ENCODE measurements at regions not wholly inside any gene's neighbourhood (a gene's known extent, or its start where the extent isn't known, plus 50 kb on each side); places are given as distances from the start of the nearest gene placed in this dataset.
"Not testable (repeated sequence)": the region's sequence is repeated elsewhere in the genome, so short reads cannot be mapped to it uniquely, and the experiment has no call there.

DNA sequence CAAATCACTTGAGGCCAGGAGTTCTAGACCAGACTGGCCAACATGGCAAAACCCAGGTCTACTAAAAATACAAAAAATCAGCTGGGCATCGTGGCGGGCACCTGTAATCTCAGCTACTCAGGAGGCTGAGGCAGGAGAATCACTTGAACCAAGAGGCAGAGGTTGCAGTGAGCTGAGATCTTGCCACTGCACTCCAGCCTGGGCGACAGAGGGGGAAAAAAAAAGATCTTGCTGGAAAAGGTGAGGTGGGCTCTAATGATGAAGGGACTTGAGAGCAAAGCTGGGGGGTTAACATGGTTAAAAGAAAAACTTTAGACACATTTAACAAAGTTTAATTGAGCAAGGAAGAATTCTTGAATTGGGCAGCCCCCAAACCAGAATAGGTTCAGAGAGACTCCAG is 121.8 kb downstream of the BANF2 start:
- H3K27ac Mint-ChIP-seq: peak overlapping the region; percentile 29
- DNase-seq; ATAC-seq; H3K9me3 ChIP-seq (ENCODE audit: control insufficient read depth, low read length, poor library complexity, severe bottlenecking); H3K27me3 Mint-ChIP-seq; H3K36me3 Mint-ChIP-seq (ENCODE audit: low read depth); H3K4me3 Mint-ChIP-seq: not testable (repeated sequence)
- peaks cover 11% of the 10 kb centered on the region for H3K4me1 Mint-ChIP-seq

DNA sequence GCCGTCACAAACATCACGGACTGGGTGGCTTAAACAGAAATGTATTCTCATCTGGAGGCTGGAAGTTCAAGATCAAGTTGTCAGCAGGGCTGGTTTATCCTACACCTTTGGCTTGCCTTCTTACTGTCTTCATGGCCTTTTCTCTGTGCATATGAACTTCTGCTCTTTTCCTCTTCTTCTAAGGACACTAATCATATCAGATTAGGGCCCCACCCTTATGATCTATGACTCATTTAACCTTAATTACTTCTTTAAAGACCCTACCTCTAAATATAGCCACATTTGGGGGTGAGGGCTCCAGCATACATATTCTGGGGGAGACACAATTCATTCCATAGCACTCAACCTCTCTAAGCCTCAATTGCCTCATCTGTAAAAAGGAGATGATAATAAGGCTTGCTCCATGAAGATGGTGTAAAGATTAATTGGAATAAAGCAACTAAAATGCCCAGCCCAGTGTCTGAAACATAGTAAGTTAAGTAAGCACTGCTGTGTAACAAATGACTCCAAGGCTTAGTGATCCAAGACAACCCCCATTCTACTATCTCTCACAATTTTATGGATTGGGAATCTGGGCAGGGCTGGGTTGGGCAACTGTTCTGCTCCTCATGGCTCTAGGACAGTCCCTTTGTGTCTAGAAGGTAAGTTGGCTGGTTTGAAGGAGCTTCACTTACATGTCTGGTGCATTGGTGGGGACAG is 119.8 kb downstream of the BANF2 start:
- H3K9me3 ChIP-seq (ENCODE audit: control insufficient read depth, low read length, poor library complexity, severe bottlenecking): peaks cover 4% of the 10 kb centered on the region
- Mint-ChIP-seq H3K4me3 (no peak overlapping the region), H3K27ac (no peak overlapping the region), H3K36me3 (ENCODE audit: low read depth) (peaks cover 3% of the 10 kb centered on the region), H3K4me1 (peaks cover 6% of the 10 kb centered on the region), H3K27me3 (no peaks in the 10 kb centered on the region)
- no peak for DNase-seq
- ATAC-seq: no peak

DNA sequence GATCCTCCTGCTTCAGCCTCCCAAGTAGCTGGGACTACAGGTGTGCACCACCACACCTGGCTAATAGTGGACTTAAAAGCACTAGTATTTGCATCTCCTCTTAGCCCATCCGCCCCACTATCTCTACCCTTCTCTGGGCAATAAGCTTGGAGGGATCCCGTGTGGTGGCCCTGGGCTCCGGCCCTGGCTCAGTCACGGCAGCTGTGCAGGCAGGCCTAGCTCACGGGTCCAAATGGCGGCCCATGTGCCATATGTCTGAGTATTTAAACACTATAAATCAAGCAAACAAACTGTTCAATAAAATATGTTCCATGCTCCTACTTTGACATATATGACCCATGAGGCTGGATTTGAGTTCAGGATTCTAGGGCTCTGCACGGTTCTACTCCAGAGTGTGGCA is 118.4 kb downstream of the BANF2 start:
- Mint-ChIP-seq H3K27ac (no peak overlapping the region), H3K4me1 (peaks cover 6% of the 10 kb centered on the region), H3K27me3 (no peaks in the 10 kb centered on the region), H3K4me3 (no peak overlapping the region), H3K36me3 (ENCODE audit: low read depth) (peaks cover 3% of the 10 kb centered on the region)
- no peak for DNase-seq
- no peak for ATAC-seq
- peaks cover 4% of the 10 kb centered on the region for H3K9me3 ChIP-seq (ENCODE audit: control insufficient read depth, low read length, poor library complexity, severe bottlenecking)

DNA sequence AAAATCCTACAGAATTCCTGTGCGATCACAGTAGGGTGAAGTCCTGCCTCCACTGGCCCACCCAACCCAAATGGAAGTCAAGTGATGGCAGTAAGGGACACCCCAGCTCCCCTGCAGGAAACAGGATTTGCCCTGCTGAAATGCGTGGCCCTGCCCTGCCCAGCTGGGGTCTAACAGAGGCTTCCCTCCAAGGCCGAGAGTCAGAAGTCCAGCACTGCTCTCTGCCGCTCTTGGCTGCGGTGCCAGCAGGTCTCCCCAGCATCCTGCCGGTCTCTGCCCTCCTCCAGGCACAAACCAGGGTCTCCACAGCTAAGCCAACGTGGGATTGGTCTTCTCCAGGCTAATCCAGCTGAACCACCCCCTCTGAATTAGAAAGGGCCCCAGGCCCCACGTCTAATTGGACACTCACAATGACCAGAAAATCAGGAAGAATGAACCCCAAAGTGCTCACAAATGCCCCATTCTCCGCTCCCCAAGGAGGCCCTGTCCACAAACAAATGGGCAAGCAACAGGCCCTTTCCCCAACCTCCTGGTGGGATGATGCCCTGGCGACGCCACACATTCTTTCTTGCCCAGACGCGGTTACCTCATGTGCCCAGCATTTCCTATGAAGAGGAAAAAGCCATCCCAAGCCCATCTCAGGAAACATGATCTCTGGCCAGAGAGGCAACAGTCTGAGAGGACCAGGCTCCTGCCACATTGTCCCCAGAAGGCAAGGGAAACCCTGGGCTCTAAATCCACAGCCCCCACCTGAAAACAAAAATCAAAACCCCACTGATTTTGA is 117.2 kb downstream of the BANF2 start:
- peaks cover 4% of the 10 kb centered on the region for H3K9me3 ChIP-seq (ENCODE audit: control insufficient read depth, low read length, poor library complexity, severe bottlenecking)
- DNase-seq: no peak
- Mint-ChIP-seq H3K27me3 (no peaks in the 10 kb centered on the region), H3K27ac (no peak overlapping the region), H3K4me1 (peaks cover 4% of the 10 kb centered on the region), H3K36me3 (ENCODE audit: low read depth) (peaks cover 3% of the 10 kb centered on the region), H3K4me3 (no peak overlapping the region)
- ATAC-seq: no peak

DNA sequence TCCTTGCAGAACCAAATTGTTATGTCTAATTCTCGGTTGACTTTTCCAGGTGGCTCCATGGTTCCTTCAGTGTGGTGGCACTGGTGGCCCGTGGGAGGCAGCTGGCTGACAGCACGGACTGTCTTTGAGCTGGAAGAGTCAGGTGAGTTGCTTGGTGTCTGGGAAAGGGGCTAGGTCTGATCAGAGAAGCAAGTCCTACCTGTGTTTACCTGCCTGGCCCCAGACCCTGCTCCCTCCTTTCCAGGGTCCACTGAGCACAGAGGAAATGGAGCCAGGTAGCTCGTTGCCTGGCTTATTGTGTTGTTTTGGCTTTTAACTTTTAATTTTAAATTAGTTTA is 111.8 kb downstream of the BANF2 start:
- Mint-ChIP-seq H3K27me3 (no peaks in the 10 kb centered on the region), H3K4me1 (no peaks in the 10 kb centered on the region), H3K36me3 (ENCODE audit: low read depth) (no peaks in the 10 kb centered on the region), H3K27ac (no peak overlapping the region), H3K4me3 (no peak overlapping the region)
- no peak for ATAC-seq
- no peaks in the 10 kb centered on the region for H3K9me3 ChIP-seq (ENCODE audit: control insufficient read depth, low read length, poor library complexity, severe bottlenecking)
- DNase-seq: no peak

DNA sequence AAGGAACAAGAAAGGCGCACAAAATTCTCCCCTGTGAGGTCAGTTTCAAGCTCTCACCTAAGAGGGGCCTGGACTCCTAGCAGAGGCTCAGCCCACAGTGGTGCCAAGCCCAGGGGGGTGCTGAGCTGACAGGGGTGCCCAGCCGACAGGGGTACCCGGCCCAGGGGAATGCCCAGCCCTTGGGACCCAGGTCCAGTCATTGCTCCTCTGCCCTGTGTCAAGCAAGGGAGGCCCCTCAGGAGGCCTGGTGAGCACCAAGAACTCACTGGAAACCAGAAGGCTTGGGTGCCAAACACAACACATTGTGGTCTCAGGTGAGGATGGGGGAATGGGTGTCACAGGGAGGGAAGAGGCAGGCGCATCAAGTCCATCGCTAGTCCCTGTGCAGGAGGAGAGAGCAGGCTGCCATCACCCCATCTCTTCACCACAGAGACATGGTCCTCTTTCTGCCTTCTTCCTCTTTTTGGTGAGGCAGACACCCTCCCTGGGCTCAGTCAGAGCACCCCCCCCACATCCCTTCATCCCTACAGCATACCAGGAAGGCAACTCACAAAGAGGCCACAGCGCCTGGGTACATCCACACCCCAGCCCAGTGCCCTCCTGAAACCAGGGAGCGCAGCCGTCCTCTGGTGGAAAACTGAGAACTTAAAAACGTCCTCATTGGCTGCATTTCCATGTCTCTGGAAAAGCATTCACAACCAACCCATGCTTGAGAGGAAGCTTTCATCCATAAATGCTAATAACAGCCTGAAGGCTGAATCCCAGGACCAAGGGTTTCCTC is 111.3 kb downstream of the BANF2 start:
- Mint-ChIP-seq H3K36me3 (ENCODE audit: low read depth) (no peaks in the 10 kb centered on the region), H3K27me3 (peaks cover 5% of the 10 kb centered on the region), H3K4me3 (no peak overlapping the region), H3K4me1 (peaks cover 3% of the 10 kb centered on the region), H3K27ac (no peak overlapping the region)
- no peaks in the 10 kb centered on the region for H3K9me3 ChIP-seq (ENCODE audit: control insufficient read depth, low read length, poor library complexity, severe bottlenecking)
- ATAC-seq (no peak), DNase-seq (no peak)

DNA sequence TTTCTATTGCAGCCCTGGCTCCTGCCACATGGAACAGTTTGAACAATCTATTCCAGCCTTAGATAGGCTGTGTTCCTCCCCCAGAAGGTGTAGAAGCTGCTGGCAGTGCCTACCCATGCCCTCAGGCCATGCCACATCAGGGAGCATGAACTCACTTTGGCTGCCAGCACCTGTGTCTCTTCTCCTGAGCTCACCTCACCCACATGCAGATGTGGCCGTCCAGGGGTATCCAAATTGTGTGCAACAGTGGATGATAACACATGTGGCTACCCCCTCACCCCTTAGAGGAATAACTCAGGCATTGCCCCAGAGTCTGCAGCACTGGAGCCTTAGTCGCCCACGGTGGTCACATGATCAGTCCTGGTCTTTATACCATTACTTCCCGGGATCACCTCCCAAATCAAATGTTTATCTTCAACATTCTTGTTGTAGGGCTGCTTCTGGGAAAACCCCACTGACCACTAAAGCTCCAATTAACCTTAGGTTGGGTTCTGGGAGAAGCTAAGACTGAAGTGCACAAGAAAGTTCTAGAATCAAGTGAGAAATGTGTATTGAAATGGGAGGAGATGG is 110.4 kb downstream of the BANF2 start:
- H3K9me3 ChIP-seq (ENCODE audit: control insufficient read depth, low read length, poor library complexity, severe bottlenecking): no peaks in the 10 kb centered on the region
- H3K36me3 Mint-ChIP-seq (ENCODE audit: low read depth): no peaks in the 10 kb centered on the region
- DNase-seq (no peak), ATAC-seq (no peak)
- H3K27me3 Mint-ChIP-seq: peaks cover 5% of the 10 kb centered on the region
- H3K4me1 Mint-ChIP-seq: peaks cover 3% of the 10 kb centered on the region
- no peak overlapping the region for H3K27ac Mint-ChIP-seq
- H3K4me3 Mint-ChIP-seq: no peak overlapping the region

DNA sequence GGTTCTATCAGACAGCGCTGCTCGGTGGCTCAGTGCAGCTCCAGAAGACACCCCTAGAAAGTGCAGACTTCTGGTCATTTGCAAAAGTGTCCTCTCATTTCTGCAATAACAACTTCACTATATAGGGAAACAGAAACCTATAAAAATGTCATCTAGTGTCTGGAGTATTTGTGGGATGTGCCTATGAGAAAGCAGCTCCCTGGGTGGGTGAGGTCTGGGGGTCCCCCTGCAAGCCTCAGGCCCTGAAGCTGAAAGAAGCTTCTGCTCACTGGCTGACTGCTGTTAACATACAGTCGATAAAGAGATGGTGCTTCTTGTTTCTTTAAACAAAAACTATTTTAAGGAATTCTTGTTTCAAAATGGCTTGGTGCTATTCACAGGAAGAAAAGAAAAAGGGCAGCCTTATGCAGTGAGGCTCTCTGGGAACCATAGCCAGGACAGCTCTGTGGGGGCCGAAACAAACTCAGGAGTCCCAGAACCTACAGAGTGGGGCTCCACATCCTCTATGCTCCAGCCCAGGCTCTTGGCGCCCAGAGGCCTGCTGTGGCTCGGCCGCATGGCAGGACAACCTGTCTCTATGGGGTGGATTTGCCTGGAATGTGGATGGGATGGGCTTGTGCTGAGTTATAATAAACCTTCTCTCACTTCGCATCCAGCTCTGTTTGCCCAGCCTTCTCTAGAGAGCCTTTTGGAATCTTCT is 109.7 kb downstream of the BANF2 start:
- Mint-ChIP-seq H3K27me3 (peaks cover 6% of the 10 kb centered on the region), H3K36me3 (ENCODE audit: low read depth) (no peaks in the 10 kb centered on the region), H3K4me3 (no peak overlapping the region), H3K4me1 (peaks cover 3% of the 10 kb centered on the region), H3K27ac (no peak overlapping the region)
- DNase-seq: no peak
- no peak for ATAC-seq
- H3K9me3 ChIP-seq (ENCODE audit: control insufficient read depth, low read length, poor library complexity, severe bottlenecking): no peaks in the 10 kb centered on the region

DNA sequence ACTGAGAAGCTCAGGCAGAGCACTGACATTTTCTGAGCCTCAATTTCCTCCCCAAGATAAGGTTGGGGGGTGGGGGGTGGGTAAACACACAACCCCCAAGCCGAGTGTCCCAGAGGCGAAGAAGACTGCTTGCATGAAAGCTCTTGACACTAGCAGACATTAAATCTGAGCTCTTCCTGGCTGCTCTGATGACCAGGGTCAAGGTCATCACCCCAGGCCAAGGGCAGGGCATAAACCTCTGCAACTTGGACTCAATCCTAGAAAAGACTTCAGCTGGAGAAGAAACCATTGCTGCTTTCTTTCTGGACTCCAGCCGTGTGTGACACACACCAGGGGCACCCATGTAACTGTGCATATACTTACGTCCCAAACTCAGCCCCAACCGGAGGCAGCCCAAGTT is 109.0 kb downstream of the BANF2 start:
- no peak overlapping the region for H3K27ac Mint-ChIP-seq
- H3K4me3 Mint-ChIP-seq: no peak overlapping the region
- peaks cover 13% of the 10 kb centered on the region for H3K27me3 Mint-ChIP-seq
- H3K36me3 Mint-ChIP-seq (ENCODE audit: low read depth): no peaks in the 10 kb centered on the region
- H3K9me3 ChIP-seq (ENCODE audit: control insufficient read depth, low read length, poor library complexity, severe bottlenecking): no peaks in the 10 kb centered on the region
- H3K4me1 Mint-ChIP-seq: peaks cover 3% of the 10 kb centered on the region
- ATAC-seq: no peak
- no peak for DNase-seq

DNA sequence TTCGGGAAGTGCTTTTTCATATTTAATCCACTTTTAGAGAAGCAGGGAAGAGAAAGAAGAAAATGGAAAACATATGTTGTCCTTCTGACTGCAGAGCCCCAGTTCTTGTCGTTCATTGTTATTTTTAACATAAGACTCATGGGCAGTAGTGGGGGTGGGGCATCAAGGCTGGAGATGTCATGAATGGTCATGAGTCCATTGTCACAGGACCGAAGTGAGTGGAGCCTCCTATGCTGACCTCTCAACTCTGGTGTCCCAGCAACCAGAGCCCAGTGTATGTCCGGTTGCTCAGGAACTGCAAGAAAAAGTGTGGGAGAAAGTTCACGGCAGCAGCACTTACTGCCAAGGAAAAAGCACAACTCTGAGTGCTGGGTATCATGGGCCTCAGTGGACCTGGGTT is 108.6 kb downstream of the BANF2 start:
- ATAC-seq: no peak
- H3K4me3 Mint-ChIP-seq: no peak overlapping the region
- H3K27ac Mint-ChIP-seq: no peak overlapping the region
- no peaks in the 10 kb centered on the region for H3K36me3 Mint-ChIP-seq (ENCODE audit: low read depth)
- H3K9me3 ChIP-seq (ENCODE audit: control insufficient read depth, low read length, poor library complexity, severe bottlenecking): no peaks in the 10 kb centered on the region
- no peak for DNase-seq
- H3K4me1 Mint-ChIP-seq: peaks cover 3% of the 10 kb centered on the region
- peaks cover 14% of the 10 kb centered on the region for H3K27me3 Mint-ChIP-seq

DNA sequence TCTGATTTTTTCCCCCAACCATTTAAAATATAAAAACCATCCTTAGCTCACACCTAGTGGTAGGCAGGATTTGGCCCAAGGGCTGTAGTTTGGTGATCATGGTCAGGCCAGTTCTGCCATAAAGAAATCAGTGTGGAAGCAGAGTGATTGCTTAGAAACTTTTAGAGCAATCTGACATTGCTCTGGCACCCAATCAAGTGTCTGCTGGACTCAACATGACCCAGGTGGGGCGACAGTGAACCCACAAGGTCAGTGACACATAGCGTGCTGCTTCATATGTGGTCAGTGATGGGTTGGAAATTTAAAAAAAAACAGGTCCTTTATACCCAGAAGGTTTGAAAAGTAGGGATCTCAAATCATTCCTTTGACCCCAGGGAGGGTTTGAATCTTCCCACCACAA is 107.9 kb downstream of the BANF2 start:
- DNase-seq (no peak), ATAC-seq (no peak)
- Mint-ChIP-seq H3K27ac (no peak overlapping the region), H3K4me3 (no peak overlapping the region), H3K4me1 (peaks cover 3% of the 10 kb centered on the region), H3K36me3 (ENCODE audit: low read depth) (no peaks in the 10 kb centered on the region), H3K27me3 (peaks cover 14% of the 10 kb centered on the region)
- H3K9me3 ChIP-seq (ENCODE audit: control insufficient read depth, low read length, poor library complexity, severe bottlenecking): no peaks in the 10 kb centered on the region

DNA sequence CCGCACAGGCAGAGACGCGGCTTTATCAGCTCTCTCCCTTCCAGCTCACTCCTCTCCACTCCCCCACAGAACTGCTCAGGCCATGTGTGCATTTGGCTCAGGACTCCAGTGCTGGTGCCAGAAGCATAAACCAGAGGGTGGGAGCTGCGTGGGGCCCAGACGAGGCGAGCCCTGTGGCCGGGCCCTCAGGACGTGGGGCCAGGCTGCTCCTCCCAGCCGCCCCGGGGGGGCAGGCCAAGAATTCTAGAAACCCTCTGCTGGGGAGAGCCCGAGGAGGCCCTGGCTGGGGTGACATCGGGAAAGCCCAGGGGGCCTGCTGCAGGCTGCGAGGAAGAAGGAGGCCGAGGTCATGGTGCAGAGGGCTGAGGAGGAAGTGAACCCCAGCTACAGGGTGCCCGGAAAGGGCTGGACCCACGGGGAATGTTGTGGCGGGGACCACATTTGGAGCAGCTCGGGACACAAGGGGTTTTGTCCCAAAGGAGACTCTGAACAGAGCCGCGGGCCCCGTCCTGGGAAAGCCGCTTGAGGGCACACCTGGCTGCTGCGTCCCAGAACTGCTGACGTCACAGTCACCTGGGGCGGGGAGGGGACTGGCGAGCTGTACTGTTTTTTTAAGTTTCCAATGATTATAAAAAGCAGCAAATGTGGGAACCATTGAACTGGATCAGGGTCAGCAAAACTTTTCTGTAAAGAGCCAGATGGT is 107.1 kb downstream of the BANF2 start:
- peaks cover 19% of the 10 kb centered on the region for H3K27me3 Mint-ChIP-seq
- H3K4me1 Mint-ChIP-seq: peaks cover 3% of the 10 kb centered on the region
- no peak overlapping the region for H3K27ac Mint-ChIP-seq
- H3K9me3 ChIP-seq (ENCODE audit: control insufficient read depth, low read length, poor library complexity, severe bottlenecking): no peaks in the 10 kb centered on the region
- H3K36me3 Mint-ChIP-seq (ENCODE audit: low read depth): no peaks in the 10 kb centered on the region
- DNase-seq: no peak
- ATAC-seq: no peak
- no peak overlapping the region for H3K4me3 Mint-ChIP-seq
